ENCODE measurements at regions not wholly inside any gene's neighbourhood (a gene's known extent, or its start where the extent isn't known, plus 50 kb on each side); places are given as distances from the start of the nearest gene placed in this dataset.

- TF ChIP-seq CTCF (IDR thresholded peaks at IDR 0.05) = no peak
These were observed 188.1 kb downstream of the SNAPC1 start for GRCh38 chr14:61950340-61950739.

- TF ChIP-seq CTCF (IDR thresholded peaks at IDR 0.05) = no peak
These were observed 191.4 kb downstream of the SNAPC1 start for GRCh38 chr14:61953602-61954001.

GRCh38 chr14:61954306-61954705 lies 192.1 kb downstream of the SNAPC1 start:
- TF ChIP-seq CTCF (IDR thresholded peaks at IDR 0.05) = no peak

- TF ChIP-seq CTCF (IDR thresholded peaks at IDR 0.05) = no peak
These were observed 194.3 kb downstream of the SNAPC1 start for GRCh38 chr14:61956517-61956916.

- no peak for TF ChIP-seq CTCF (IDR thresholded peaks at IDR 0.05)
These were observed 197.1 kb downstream of the SNAPC1 start for GRCh38 chr14:61959348-61959747.

GRCh38 chr14:61961369-61961768 lies 199.1 kb downstream of the SNAPC1 start:
- no peak for TF ChIP-seq CTCF (IDR thresholded peaks at IDR 0.05)

- TF ChIP-seq CTCF (IDR thresholded peaks at IDR 0.05) = no peak
These were observed 201.7 kb downstream of the SNAPC1 start for GRCh38 chr14:61963926-61964325.

GRCh38 chr14:61965030-61965745 lies 203.0 kb downstream of the SNAPC1 start:
- no peak for TF ChIP-seq CTCF (IDR thresholded peaks at IDR 0.05)

Data from LNCAP (cell line).